ENCODE measurements at regions not wholly inside any gene's neighbourhood (a gene's known extent, or its start where the extent isn't known, plus 50 kb on each side); places are given as distances from the start of the nearest gene placed in this dataset.

DNA sequence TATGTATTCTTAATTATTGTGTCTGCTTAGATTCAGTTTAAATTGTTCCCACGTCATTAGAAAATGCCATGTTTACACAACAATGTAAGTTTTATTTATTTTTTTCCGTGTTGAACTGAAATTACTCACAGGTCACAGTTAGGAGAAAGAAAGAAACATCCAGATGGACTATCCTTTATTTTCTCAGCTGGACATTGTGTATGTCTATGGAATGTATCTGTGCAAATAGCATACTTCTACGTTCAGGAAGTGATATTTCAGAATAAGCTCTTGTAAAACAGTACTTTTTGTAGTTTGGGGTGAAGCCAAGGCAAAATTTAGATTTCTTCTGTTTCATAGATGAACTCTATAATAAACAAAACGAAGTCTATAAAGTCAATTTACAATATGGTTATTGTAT is 249.0 kb upstream of the ZNF608 start:
- H3K27ac ChIP-seq: peak overlapping the region; percentile 99
- no peaks in the 10 kb centered on the region for H3K79me2 ChIP-seq (ENCODE audit: low read depth)
- H2AFZ ChIP-seq (replicated peaks): no peak overlapping the region
- Mint-ChIP-seq H3K4me1 (peaks cover 43% of the 10 kb centered on the region), H3K36me3 (peaks cover 2% of the 10 kb centered on the region), H3K27me3 (ENCODE audit: insufficient read depth, low read depth) (peaks cover 6% of the 10 kb centered on the region), H3K4me3 (no peak overlapping the region), H3K27ac (peak overlapping the region; percentile 87), H3K9me3 (peaks cover 6% of the 10 kb centered on the region)
- no peaks in the 10 kb centered on the region for H3K27me3 ChIP-seq
- no peak overlapping the region for H3K4me3 ChIP-seq
- peaks cover 39% of the 10 kb centered on the region for H3F3A ChIP-seq (ENCODE audit: low read depth)
- H3K9me3 ChIP-seq (ENCODE audit: low read depth): no peaks in the 10 kb centered on the region
- H3K4me2 ChIP-seq: peak overlapping the region; percentile 45
- H3K36me3 ChIP-seq: no peaks in the 10 kb centered on the region
- no peak overlapping the region for H3K9ac ChIP-seq
- no peaks in the 10 kb centered on the region for H4K20me1 ChIP-seq (ENCODE audit: low read depth)
- DNase-seq (ENCODE audit: low spot score): no peak
- peaks cover 38% of the 10 kb centered on the region for H3K4me1 ChIP-seq
- TF ChIP-seq EZH2 (IDR thresholded peaks at IDR 0.05): no peak
- TF ChIP-seq, protein P1, sequence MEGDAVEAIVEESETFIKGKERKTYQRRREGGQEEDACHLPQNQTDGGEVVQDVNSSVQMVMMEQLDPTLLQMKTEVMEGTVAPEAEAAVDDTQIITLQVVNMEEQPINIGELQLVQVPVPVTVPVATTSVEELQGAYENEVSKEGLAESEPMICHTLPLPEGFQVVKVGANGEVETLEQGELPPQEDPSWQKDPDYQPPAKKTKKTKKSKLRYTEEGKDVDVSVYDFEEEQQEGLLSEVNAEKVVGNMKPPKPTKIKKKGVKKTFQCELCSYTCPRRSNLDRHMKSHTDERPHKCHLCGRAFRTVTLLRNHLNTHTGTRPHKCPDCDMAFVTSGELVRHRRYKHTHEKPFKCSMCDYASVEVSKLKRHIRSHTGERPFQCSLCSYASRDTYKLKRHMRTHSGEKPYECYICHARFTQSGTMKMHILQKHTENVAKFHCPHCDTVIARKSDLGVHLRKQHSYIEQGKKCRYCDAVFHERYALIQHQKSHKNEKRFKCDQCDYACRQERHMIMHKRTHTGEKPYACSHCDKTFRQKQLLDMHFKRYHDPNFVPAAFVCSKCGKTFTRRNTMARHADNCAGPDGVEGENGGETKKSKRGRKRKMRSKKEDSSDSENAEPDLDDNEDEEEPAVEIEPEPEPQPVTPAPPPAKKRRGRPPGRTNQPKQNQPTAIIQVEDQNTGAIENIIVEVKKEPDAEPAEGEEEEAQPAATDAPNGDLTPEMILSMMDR (IDR thresholded peaks at IDR 0.05): no peak

DNA sequence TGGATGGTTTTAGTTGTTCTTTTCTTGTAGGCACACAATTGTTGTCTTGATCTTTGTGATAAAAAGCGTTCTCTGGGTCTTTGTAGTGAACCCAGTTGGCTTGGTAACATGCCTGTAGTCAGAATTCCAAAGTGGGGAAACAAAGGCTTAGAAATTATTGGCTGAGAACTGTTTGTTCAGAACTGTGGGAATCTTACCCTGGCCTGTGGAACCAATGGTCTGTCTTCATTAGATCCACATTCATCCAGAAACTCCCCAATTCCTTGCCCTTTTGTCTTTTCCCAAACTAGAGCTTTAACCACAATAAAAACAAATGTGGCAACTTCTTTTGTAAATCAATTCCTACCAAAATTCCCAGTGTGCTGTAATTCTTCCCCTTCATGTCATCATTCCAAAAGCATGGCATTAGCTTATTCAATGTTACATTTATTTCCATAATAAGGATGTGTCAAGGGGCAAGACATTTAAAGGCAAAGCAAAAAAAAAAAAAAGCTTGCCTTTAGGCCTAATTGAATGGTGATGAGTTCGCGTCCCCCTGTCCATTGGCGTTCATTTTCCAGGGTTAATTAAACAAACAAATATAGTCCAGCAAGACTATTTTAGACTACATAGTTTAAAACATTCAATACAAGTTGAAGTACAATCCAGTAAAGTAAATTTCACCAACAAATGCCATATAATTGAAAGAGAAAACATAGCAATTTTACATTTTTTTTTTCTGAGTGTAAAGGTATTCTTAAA is 249.8 kb upstream of the ZNF608 start:
- Mint-ChIP-seq H3K36me3 (peaks cover 2% of the 10 kb centered on the region), H3K9me3 (peaks cover 6% of the 10 kb centered on the region), H3K4me1 (peaks cover 51% of the 10 kb centered on the region), H3K4me3 (no peak overlapping the region), H3K27me3 (ENCODE audit: insufficient read depth, low read depth) (peaks cover 5% of the 10 kb centered on the region), H3K27ac (peak overlapping the region; percentile 84)
- Histone ChIP-seq H4K20me1 (ENCODE audit: low read depth) (no peaks in the 10 kb centered on the region), H2AFZ (replicated peaks) (no peak overlapping the region), H3K4me1 (peaks cover 41% of the 10 kb centered on the region), H3K4me3 (no peak overlapping the region), H3K36me3 (no peaks in the 10 kb centered on the region), H3F3A (ENCODE audit: low read depth) (peaks cover 39% of the 10 kb centered on the region), H3K9ac (peak overlapping the region; percentile 11), H3K79me2 (ENCODE audit: low read depth) (no peaks in the 10 kb centered on the region), H3K9me3 (ENCODE audit: low read depth) (no peaks in the 10 kb centered on the region), H3K4me2 (peak overlapping the region; percentile 45), H3K27ac (peak overlapping the region; percentile 99), H3K27me3 (no peaks in the 10 kb centered on the region)
- peak; percentile 72 for TF ChIP-seq EZH2phosphoT487 (IDR thresholded peaks at IDR 0.05)
- TF ChIP-seq, protein P1 (IDR thresholded peaks at IDR 0.05): no peak
- TF ChIP-seq EZH2 (IDR thresholded peaks at IDR 0.05): no peak
- DNase-seq (ENCODE audit: low spot score): peak; percentile 82

DNA sequence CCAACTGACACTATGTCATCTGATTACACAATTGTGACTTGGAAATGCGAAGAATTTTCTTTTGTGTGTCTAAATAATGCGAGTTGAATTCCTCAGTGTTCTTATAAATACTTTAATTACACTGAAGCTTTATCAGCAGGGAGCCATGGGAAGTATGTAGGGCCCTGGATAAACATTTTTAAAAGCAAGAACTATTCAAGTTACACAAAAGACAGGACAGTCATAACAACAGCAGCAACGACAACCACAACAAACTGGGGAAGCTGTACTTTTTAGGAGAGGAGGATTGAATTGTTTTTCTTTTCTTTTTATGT is 250.3 kb upstream of the ZNF608 start:
- Mint-ChIP-seq H3K9me3 (peaks cover 6% of the 10 kb centered on the region), H3K4me3 (no peak overlapping the region), H3K4me1 (peaks cover 53% of the 10 kb centered on the region), H3K27me3 (ENCODE audit: insufficient read depth, low read depth) (peaks cover 5% of the 10 kb centered on the region), H3K36me3 (peaks cover 2% of the 10 kb centered on the region), H3K27ac (peak overlapping the region; percentile 84)
- peak; percentile 85 for DNase-seq (ENCODE audit: low spot score)
- TF ChIP-seq, protein P1 (IDR thresholded peaks at IDR 0.05): no peak
- TF ChIP-seq EZH2phosphoT487 (IDR thresholded peaks at IDR 0.05) (no peak), EZH2 (IDR thresholded peaks at IDR 0.05) (no peak)
- Histone ChIP-seq H3K79me2 (ENCODE audit: low read depth) (no peaks in the 10 kb centered on the region), H2AFZ (replicated peaks) (no peak overlapping the region), H3K27ac (peak overlapping the region; percentile 99), H3K4me1 (peaks cover 42% of the 10 kb centered on the region), H3K4me2 (peak overlapping the region; percentile 45), H3K36me3 (no peaks in the 10 kb centered on the region), H3K9ac (no peak overlapping the region), H3K27me3 (no peaks in the 10 kb centered on the region), H3K4me3 (no peak overlapping the region), H3K9me3 (ENCODE audit: low read depth) (no peaks in the 10 kb centered on the region), H3F3A (ENCODE audit: low read depth) (peaks cover 39% of the 10 kb centered on the region), H4K20me1 (ENCODE audit: low read depth) (no peaks in the 10 kb centered on the region)
